ENCODE measurements at regions not wholly inside any gene's neighbourhood (a gene's known extent, or its start where the extent isn't known, plus 50 kb on each side); places are given as distances from the start of the nearest gene placed in this dataset.

- TF ChIP-seq POLR2A (IDR thresholded peaks at IDR 0.05), result no peak
- no peak for TF ChIP-seq CTCF (IDR thresholded peaks at IDR 0.05)
Observed at GRCh38 chr10:53476650-53477312, 704.2 kb upstream of the MBL2 start.
